B cell (primary cell): ENCODE measurements at regions not wholly inside any gene's neighbourhood (a gene's known extent, or its start where the extent isn't known, plus 50 kb on each side); places are given as distances from the start of the nearest gene placed in this dataset.

ENCODE experiments used
- ATAC-seq: fragments of 200-7000 bp; cut with Tn5 transposase; one replicate; pipeline ENCODE4 v1.10.0; 2021; ENCODE audit warnings: low read depth, mild to moderate bottlenecking, moderate number of reproducible peaks, moderate library complexity
- CTCF ChIA-PET: fragments of 350-600 bp; sonication (Branson Sonifier 250); formaldehyde crosslinking; loops from one replicate; lab custom pipeline; 2021; ENCODE audit warnings: antibody characterized with exemption, inconsistent platforms; lab: Charles Lee
- POLR2A ChIA-PET: fragments of 350-600 bp; sonication (Branson Sonifier 250); formaldehyde crosslinking; loops from one replicate; lab custom pipeline; 2021; ENCODE audit warnings: antibody characterized with exemption; lab: Charles Lee
- DNase-seq: peaks from one replicate; pipeline ENCODE4 v3.0.0; 2013
- H2AFZ ChIP-seq: 2 replicates; pipeline ENCODE4 v1.6.1; 2012; ENCODE audit warnings: mild to moderate bottlenecking, low read depth, low read length; ENCODE audit not compliant: insufficient read depth, poor library complexity, severe bottlenecking
- H3K27ac ChIP-seq, 2 donors: 1 replicate in 1 of 2; 2 replicates in 1 of 2; pipeline ENCODE4 v1.5.1; 2012 to 2013; ENCODE audit warnings: low read length in 2 of 2, mild to moderate bottlenecking in 2 of 2, moderate library complexity in 1 of 2
- H3K27me3 ChIP-seq, 4 experiments: fragments of 200-600 bp in 1 of 4; sonication (generic) in 1 of 4; replicated peaks in 1 of 4; 1 replicate in 2 of 4; 2 replicates in 2 of 4; pipeline versions ENCODE4 v1.6.1 to v1.7.0; 2013 to 2016; ENCODE audit warnings: low read length in 3 of 4, mild to moderate bottlenecking in 2 of 4, mixed read lengths in 1 of 4, moderate library complexity in 1 of 4; ENCODE audit not compliant: insufficient read depth in 4 of 4, control insufficient read depth in 3 of 4; ENCODE audit errors: control extremely low read depth in 1 of 4
- H3K36me3 ChIP-seq, 2 experiments: replicated peaks in 1 of 2; 1 replicate in 1 of 2; 2 replicates in 1 of 2; pipeline versions ENCODE4 v1.6.1 to v1.7.1; 2013; ENCODE audit warnings: low read length in 1 of 2; ENCODE audit not compliant: insufficient read depth in 2 of 2, control insufficient read depth in 1 of 2; ENCODE audit errors: control extremely low read depth in 1 of 2, extremely low read depth in 1 of 2
- H3K4me1 ChIP-seq, 2 donors: fragments of 200-600 bp in 1 of 2; sonication (generic) in 1 of 2; 1 replicate in 1 of 2; 2 replicates in 1 of 2; pipeline versions ENCODE4 v1.5.1 to v1.6.1; 2013 to 2017; ENCODE audit warnings: low read length in 2 of 2; ENCODE audit not compliant: control insufficient read depth in 2 of 2, insufficient read depth in 2 of 2
- H3K4me2 ChIP-seq: replicated peaks from 2 replicates; pipeline ENCODE3; 2012; ENCODE audit warnings: mild to moderate bottlenecking, low read depth, low read length; ENCODE audit not compliant: poor library complexity, severe bottlenecking
- H3K4me3 ChIP-seq, 5 experiments: fragments of 200-600 bp in 1 of 5; sonication (generic) in 1 of 5; 1 replicate in 3 of 5; 2 replicates in 2 of 5; pipeline versions ENCODE4 v1.5.1 to v1.7.0; 2011 to 2016; ENCODE audit warnings: low read length in 4 of 5, mild to moderate bottlenecking in 4 of 5, low read depth in 2 of 5, control low read depth in 1 of 5, moderate library complexity in 1 of 5; ENCODE audit not compliant: insufficient read depth in 1 of 5; ENCODE audit errors: control extremely low read depth in 1 of 5, extremely low read depth in 1 of 5
- H3K79me2 ChIP-seq: fragments of 200-600 bp; sonication (generic); one replicate; pipeline ENCODE4 v1.6.0; 2016; ENCODE audit warnings: low read length; ENCODE audit not compliant: control insufficient read depth, insufficient read depth
- H3K9ac ChIP-seq: fragments of 200-600 bp; sonication (generic); 2 replicates; pipeline ENCODE4 v1.6.1; 2017; ENCODE audit warnings: mild to moderate bottlenecking, low read length, moderate library complexity
- H3K9me3 ChIP-seq, 3 donors: one replicate each; pipeline versions ENCODE4 v1.6.1 to v1.7.1; 2013; ENCODE audit warnings: low read length in 2 of 3; ENCODE audit not compliant: control insufficient read depth in 2 of 3, insufficient read depth in 1 of 3; ENCODE audit errors: control extremely low read depth in 1 of 3
- H4K20me1 ChIP-seq: 2 replicates; pipeline ENCODE4 v1.6.0; 2012; ENCODE audit warnings: mild to moderate bottlenecking, low read length; ENCODE audit not compliant: insufficient read depth, control insufficient read depth, poor library complexity, severe bottlenecking
- H3K27ac Mint-ChIP-seq: one replicate; pipeline ENCODE4 v1.8.0; 2021; ENCODE audit warnings: mixed read lengths
- H3K27me3 Mint-ChIP-seq: one replicate; pipeline ENCODE4 v1.8.0; 2021; ENCODE audit warnings: mixed read lengths
- H3K4me1 Mint-ChIP-seq: one replicate; pipeline ENCODE4 v1.8.0; 2021; ENCODE audit warnings: mixed read lengths
- H3K4me3 Mint-ChIP-seq: one replicate; pipeline ENCODE4 v1.8.0; 2021; ENCODE audit warnings: mixed read lengths
- H3K9me3 Mint-ChIP-seq: one replicate; pipeline ENCODE4 v1.8.0; 2022; ENCODE audit warnings: mixed read lengths; ENCODE audit not compliant: insufficient read depth
- EZH2 ChIP-seq: IDR thresholded peaks from 2 replicates; pipeline ENCODE4 v1.6.1; 2012; ENCODE audit warnings: borderline replicate concordance, low read depth, mild to moderate bottlenecking, moderate library complexity, low read length; ENCODE audit not compliant: insufficient read depth, poor library complexity, severe bottlenecking
- WGBS: methylation state at CpG from one replicate; pipeline ENCODE4 v1.1.5; 2013; ENCODE audit warnings: missing lambda C conversion rate; ENCODE audit not compliant: insufficient coverage; 5-methylcytosine and 5-hydroxymethylcytosine counted together
- intact Hi-C: fragments of 100-400 bp; cut with micrococcal nuclease; formaldehyde crosslinking; loops from one replicate; pipeline ENCODE4 v1.10.0; 2022
- TF ChIP-seq, protein P1 (sequence below): fragments of 200-600 bp; IDR thresholded peaks from one replicate; pipeline ENCODE4 v1.8.0; 2022; ENCODE audit warnings: antibody characterized with exemption, mild to moderate bottlenecking

GRCh38 chr19:31160336-31160926 is 188.8 kb downstream of the TSHZ3 start:
- Mint-ChIP-seq H3K4me3 (no peak overlapping the region), H3K27me3 (peaks cover 5% of the 10 kb centered on the region), H3K4me1 (no peaks in the 10 kb centered on the region), H3K9me3 (peaks cover under 1% of the 10 kb centered on the region), H3K27ac (no peak overlapping the region)
- ATAC-seq (no peak), DNase-seq (no peak)
- peaks cover 0 to 3% (median 0%) of the 10 kb centered on the region in 4 experiments for H3K27me3 ChIP-seq
- H3K9ac ChIP-seq: no peak overlapping the region
- no peak overlapping the region for H3K4me3 ChIP-seq
- no peak overlapping the region for H3K4me2 ChIP-seq
- no peaks in the 10 kb centered on the region for H3K79me2 ChIP-seq
- no peaks in the 10 kb centered on the region for H4K20me1 ChIP-seq
- no peaks in the 10 kb centered on the region for H3K4me1 ChIP-seq
- WGBS: 96% methylated on average over 6 of the region's 7 CpGs
- no peak overlapping the region for H3K27ac ChIP-seq
- TF ChIP-seq, protein P1, sequence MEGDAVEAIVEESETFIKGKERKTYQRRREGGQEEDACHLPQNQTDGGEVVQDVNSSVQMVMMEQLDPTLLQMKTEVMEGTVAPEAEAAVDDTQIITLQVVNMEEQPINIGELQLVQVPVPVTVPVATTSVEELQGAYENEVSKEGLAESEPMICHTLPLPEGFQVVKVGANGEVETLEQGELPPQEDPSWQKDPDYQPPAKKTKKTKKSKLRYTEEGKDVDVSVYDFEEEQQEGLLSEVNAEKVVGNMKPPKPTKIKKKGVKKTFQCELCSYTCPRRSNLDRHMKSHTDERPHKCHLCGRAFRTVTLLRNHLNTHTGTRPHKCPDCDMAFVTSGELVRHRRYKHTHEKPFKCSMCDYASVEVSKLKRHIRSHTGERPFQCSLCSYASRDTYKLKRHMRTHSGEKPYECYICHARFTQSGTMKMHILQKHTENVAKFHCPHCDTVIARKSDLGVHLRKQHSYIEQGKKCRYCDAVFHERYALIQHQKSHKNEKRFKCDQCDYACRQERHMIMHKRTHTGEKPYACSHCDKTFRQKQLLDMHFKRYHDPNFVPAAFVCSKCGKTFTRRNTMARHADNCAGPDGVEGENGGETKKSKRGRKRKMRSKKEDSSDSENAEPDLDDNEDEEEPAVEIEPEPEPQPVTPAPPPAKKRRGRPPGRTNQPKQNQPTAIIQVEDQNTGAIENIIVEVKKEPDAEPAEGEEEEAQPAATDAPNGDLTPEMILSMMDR: no peak
- no peak for TF ChIP-seq EZH2
- intact Hi-C loops: no loop called here
- ChIA-PET POLR2A (no interaction called here), CTCF (no interaction called here)
- no peaks in the 10 kb centered on the region for H3K36me3 ChIP-seq
- no peak overlapping the region for H2AFZ ChIP-seq
- H3K9me3 ChIP-seq: peaks cover 0 to 13% (median 0%) of the 10 kb centered on the region in 3 donors

DNA sequence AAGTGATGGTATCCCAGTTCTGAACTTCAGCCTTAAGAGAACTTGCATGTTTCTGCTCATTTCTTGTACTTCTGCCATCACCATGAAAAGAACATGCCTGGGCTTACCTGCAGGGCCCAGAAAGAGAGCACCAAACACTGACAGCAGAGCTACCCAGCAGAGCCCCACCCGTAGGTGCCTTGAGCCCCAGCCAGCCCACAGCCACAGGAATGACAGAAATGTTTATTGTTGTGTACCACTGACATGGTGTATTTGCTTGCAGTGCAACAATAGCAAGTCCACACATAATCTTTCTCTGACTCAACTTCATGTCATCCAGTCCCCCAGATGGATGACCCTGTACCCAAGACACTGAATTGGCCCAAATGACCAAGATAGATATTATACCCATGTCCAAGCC is 195.2 kb downstream of the TSHZ3 start:
- intact Hi-C loops: no loop called here
- Mint-ChIP-seq H3K4me1 (no peaks in the 10 kb centered on the region), H3K27me3 (no peaks in the 10 kb centered on the region), H3K9me3 (peaks cover 2% of the 10 kb centered on the region), H3K4me3 (no peak overlapping the region), H3K27ac (no peak overlapping the region)
- Histone ChIP-seq H2AFZ (no peak overlapping the region), H3K9me3 (peaks cover 0 to 14% (median 0%) of the 10 kb centered on the region in 3 donors), H3K79me2 (no peaks in the 10 kb centered on the region), H3K27ac (no peak overlapping the region), H3K27me3 (no peaks in the 10 kb centered on the region), H3K9ac (no peak overlapping the region), H3K4me2 (no peak overlapping the region), H3K4me1 (no peaks in the 10 kb centered on the region), H3K36me3 (no peaks in the 10 kb centered on the region), H3K4me3 (no peak overlapping the region), H4K20me1 (no peaks in the 10 kb centered on the region)
- ChIA-PET CTCF (no interaction called here), POLR2A (no interaction called here)
- no peak for ATAC-seq
- WGBS: 50% methylated on average over 1 of the region's 1 CpG
- DNase-seq: no peak
- TF ChIP-seq EZH2: no peak
- TF ChIP-seq, protein P1: no peak
